IMR-90 (cell line): ENCODE measurements at regions not wholly inside any gene's neighbourhood (a gene's known extent, or its start where the extent isn't known, plus 50 kb on each side); places are given as distances from the start of the nearest gene placed in this dataset.

Source experiments
- ATAC-seq: fragments of 200-7000 bp; cut with Tn5 transposase; 2 replicates; pipeline ENCODE4 v1.9.1; 2020; ENCODE audit warnings: low read depth, mild to moderate bottlenecking, moderate library complexity
- BruUV-seq: library from RNA; stranded (reverse); fragments of 400-500 nt; replicated peaks from 2 replicates; lab custom pipeline; 2021; lab: Mats Ljungman, UMichigan
- CTCF ChIA-PET: fragments of 300-600 bp; formaldehyde crosslinking; extraction: SDS; loops from one replicate; lab custom pipeline; 2021; ENCODE audit warnings: antibody characterized with exemption; lab: Yijun Ruan, JAX
- POLR2A ChIA-PET: fragments of 300-600 bp; sonication (Branson Sonifier 250); formaldehyde crosslinking; loops from one replicate; lab custom pipeline; 2022; ENCODE audit warnings: antibody characterized with exemption; ENCODE audit not compliant: unreplicated experiment; lab: Charles Lee
- DNase-seq: peaks from one replicate; pipeline ENCODE4 v3.0.0; 2013
- H2AFZ ChIP-seq: replicated peaks from 2 replicates; pipeline ENCODE3; 2013; ENCODE audit warnings: low read length, mild to moderate bottlenecking; ENCODE audit not compliant: poor library complexity
- H2AK5ac ChIP-seq: 2 replicates; pipeline ENCODE4 v1.6.1; 2013; ENCODE audit warnings: low read depth, low read length, inconsistent platforms
- H2AK9ac ChIP-seq: replicated peaks from 2 replicates; pipeline ENCODE3; 2013; ENCODE audit warnings: mild to moderate bottlenecking, low read depth, low read length, moderate library complexity; ENCODE audit not compliant: poor library complexity
- H2BK120ac ChIP-seq: 2 replicates; pipeline ENCODE4 v1.6.1; 2013; ENCODE audit warnings: low read depth, low read length, inconsistent platforms
- H2BK15ac ChIP-seq: 3 replicates; pipeline ENCODE4 v1.6.1; 2013; ENCODE audit warnings: low read depth, low read length, inconsistent platforms
- H2BK20ac ChIP-seq: 2 replicates; pipeline ENCODE4 v1.6.1; 2013; ENCODE audit warnings: low read depth, mild to moderate bottlenecking, inconsistent platforms, low read length, moderate library complexity
- H2BK5ac ChIP-seq: 2 replicates; pipeline ENCODE4 v1.6.1; 2013; ENCODE audit warnings: mild to moderate bottlenecking, low read depth, low read length, inconsistent platforms; ENCODE audit not compliant: poor library complexity, severe bottlenecking
- H3K14ac ChIP-seq: replicated peaks from 2 replicates; pipeline ENCODE4 v1.6.1; 2013; ENCODE audit warnings: low read depth, low read length, inconsistent platforms
- H3K18ac ChIP-seq: 2 replicates; pipeline ENCODE4 v1.6.1; 2013; ENCODE audit warnings: low read depth, low read length, control low read depth
- H3K23ac ChIP-seq: 2 replicates; pipeline ENCODE4 v1.6.1; 2013; ENCODE audit warnings: low read depth, low read length, inconsistent platforms
- H3K27ac ChIP-seq: 2 replicates; pipeline ENCODE4 v1.5.1; 2013; ENCODE audit warnings: mild to moderate bottlenecking, control low read depth, low read length; ENCODE audit not compliant: insufficient read depth
- H3K27me3 ChIP-seq: 2 replicates; pipeline ENCODE4 v1.6.1; 2013; ENCODE audit warnings: low read length; ENCODE audit not compliant: control insufficient read depth, insufficient read depth
- H3K36me3 ChIP-seq: 2 replicates; pipeline ENCODE4 v1.6.1; 2013; ENCODE audit warnings: low read length, mixed read lengths; ENCODE audit not compliant: control insufficient read depth, insufficient read depth
- H3K4ac ChIP-seq: 2 replicates; pipeline ENCODE4 v1.6.1; 2013; ENCODE audit warnings: low read depth, low read length, inconsistent platforms
- H3K4me1 ChIP-seq: 2 replicates; pipeline ENCODE4 v1.6.1; 2013; ENCODE audit warnings: low read length, mixed read lengths; ENCODE audit not compliant: control insufficient read depth, insufficient read depth
- H3K4me2 ChIP-seq: 2 replicates; pipeline ENCODE4 v1.6.1; 2013; ENCODE audit warnings: low read depth, mild to moderate bottlenecking, control low read depth, low read length, moderate library complexity
- H3K4me3 ChIP-seq: 2 replicates; pipeline ENCODE4 v1.5.1; 2013; ENCODE audit warnings: low read depth, mild to moderate bottlenecking, control low read depth, low read length, moderate library complexity; ENCODE audit not compliant: insufficient read depth
- H3K56ac ChIP-seq: 2 replicates; pipeline ENCODE4 v1.6.1; 2013; ENCODE audit warnings: low read length, inconsistent platforms; ENCODE audit not compliant: insufficient read depth; ENCODE audit errors: extremely low read depth
- H3K79me1 ChIP-seq, 2 experiments: 2 replicates each; pipeline ENCODE4 v1.6.1; 2013; ENCODE audit warnings: low read length in 2 of 2, inconsistent platforms in 1 of 2, low read depth in 1 of 2
- H3K9ac ChIP-seq: 2 replicates; pipeline ENCODE4 v1.6.1; 2013; ENCODE audit warnings: low read depth, low read length, control low read depth
- H3K9me1 ChIP-seq: 2 replicates; pipeline ENCODE4 v1.6.1; 2013; ENCODE audit warnings: low read length, inconsistent platforms; ENCODE audit not compliant: insufficient read depth
- H3K9me3 ChIP-seq: 2 replicates; pipeline ENCODE4 v1.6.1; 2013; ENCODE audit warnings: low read length; ENCODE audit not compliant: control insufficient read depth, insufficient read depth
- H4K20me1 ChIP-seq: 2 replicates; pipeline ENCODE4 v1.6.1; 2013; ENCODE audit warnings: low read length, inconsistent platforms; ENCODE audit not compliant: insufficient read depth
- H4K5ac ChIP-seq: 2 replicates; pipeline ENCODE4 v1.6.1; 2013; ENCODE audit warnings: mild to moderate bottlenecking, low read depth, low read length, control low read depth
- H4K8ac ChIP-seq, 2 experiments: 2 replicates each; pipeline ENCODE4 v1.6.1; 2013; ENCODE audit warnings: low read depth in 2 of 2, low read length in 2 of 2, control low read depth in 1 of 2, inconsistent platforms in 1 of 2
- H4K91ac ChIP-seq: 2 replicates; pipeline ENCODE4 v1.6.1; 2013; ENCODE audit warnings: low read depth, low read length, inconsistent platforms; ENCODE audit not compliant: insufficient read depth
- MAZ ChIP-seq: IDR thresholded peaks from 2 replicates; pipeline ENCODE4 v1.6.1; 2012; ENCODE audit warnings: low read depth, mild to moderate bottlenecking, low read length, improper control_type of control experiment, moderate library complexity, borderline replicate concordance
- NFE2L2 ChIP-seq: fragments of 150-350 bp; IDR thresholded peaks from 2 replicates; pipeline ENCODE4 v1.6.1; 2016; ENCODE audit warnings: low read depth, mild to moderate bottlenecking, low read length
- WGBS, 2 experiments: methylation state at CpG; one replicate each; pipeline versions ENCODE4 v1.1.5 to v1.1.7; 2013; ENCODE audit warnings: missing lambda C conversion rate in 2 of 2; ENCODE audit not compliant: insufficient read length in 1 of 2; ENCODE audit errors: extremely low coverage in 2 of 2; 5-methylcytosine and 5-hydroxymethylcytosine counted together
- dilution Hi-C: fragments of 300-500 bp; cut with HindIII; formaldehyde crosslinking; loops from one replicate; pipeline ENCODE4 v1.14.3; 2018; ENCODE audit warnings: low sequenced_read_pairs; ENCODE audit not compliant: unreplicated experiment
- in situ Hi-C: fragments of 300-500 bp; cut with MboI; formaldehyde crosslinking; loops from 3 replicates; pipeline ENCODE4 v1.14.3; 2019; ENCODE audit warnings: low sequenced_read_pairs, inconsistent platforms, mixed read lengths
- intact Hi-C: fragments of 100-400 bp; cut with micrococcal nuclease; formaldehyde crosslinking; loops from 2 replicates; pipeline ENCODE4 v1.10.0; 2022

- no peak overlapping the region for H2BK5ac ChIP-seq
- no peaks in the 10 kb centered on the region for H3K9me1 ChIP-seq
- no peak overlapping the region for H3K18ac ChIP-seq
- in situ Hi-C loops (no loop called here), dilution Hi-C loops (no loop called here), intact Hi-C loops (no loop called here)
- no peaks in the 10 kb centered on the region for H3K36me3 ChIP-seq
- H3K4me3 ChIP-seq, result no peak overlapping the region
- H2BK120ac ChIP-seq, result no peak overlapping the region
- no CpG with 5 or more reads among the region's 1 CpG for WGBS, 2 experiments
- H2AFZ ChIP-seq, result no peak overlapping the region
- DNase-seq (no peak), ATAC-seq (no peak)
- H3K9me3 ChIP-seq, result peaks cover 10% of the 10 kb centered on the region
- no peaks in the 10 kb centered on the region for H3K79me1 ChIP-seq
- BruUV-seq, result no TSS peak
- H3K56ac ChIP-seq, result no peak overlapping the region
- no peak overlapping the region for H3K4ac ChIP-seq
- no peak overlapping the region for H2AK9ac ChIP-seq
- no peak for TF ChIP-seq MAZ
- no peak for TF ChIP-seq NFE2L2
- POLR2A ChIA-PET, result no interaction called here
- H2BK20ac ChIP-seq, result no peak overlapping the region
- no peak overlapping the region for H4K91ac ChIP-seq
- H3K14ac ChIP-seq, result no peak overlapping the region
- H2AK5ac ChIP-seq, result no peak overlapping the region
- no peak overlapping the region for H3K27ac ChIP-seq
- CTCF ChIA-PET, result no interaction called here
- no peak overlapping the region for H4K8ac ChIP-seq
- no peak overlapping the region for H2BK15ac ChIP-seq
- H3K4me2 ChIP-seq, result no peak overlapping the region
- H3K4me1 ChIP-seq, result no peaks in the 10 kb centered on the region
- H3K23ac ChIP-seq, result no peak overlapping the region
- H3K27me3 ChIP-seq, result no peaks in the 10 kb centered on the region
- H4K5ac ChIP-seq, result no peak overlapping the region
- H3K9ac ChIP-seq, result no peak overlapping the region
- H4K20me1 ChIP-seq, result no peaks in the 10 kb centered on the region
Measured at GRCh38 chr1:242586360-242586680, 61.8 kb upstream of the PLD5 start.
